GM13976 (cell line): ENCODE measurements at regions not wholly inside any gene's neighbourhood (a gene's known extent, or its start where the extent isn't known, plus 50 kb on each side); places are given as distances from the start of the nearest gene placed in this dataset.

Experiments
- DNase-seq: peaks from one replicate; pipeline ENCODE4 v3.0.0; 2012; ENCODE audit warnings: low spot score
- in situ Hi-C: fragments of 300-500 bp; cut with MboI; formaldehyde crosslinking; loops from one replicate; pipeline ENCODE4 v1.12.0; 2022; ENCODE audit warnings: low sequenced_read_pairs, mixed read lengths, inconsistent platforms; ENCODE audit not compliant: unreplicated experiment
- TF ChIP-seq, protein P1 (sequence below): IDR thresholded peaks from 2 replicates; pipeline ENCODE4 v1.5.1; 2012; ENCODE audit warnings: borderline replicate concordance, mild to moderate bottlenecking; ENCODE audit not compliant: insufficient read depth; ENCODE audit errors: extremely low read depth, missing control alignments, control extremely low read depth

DNA sequence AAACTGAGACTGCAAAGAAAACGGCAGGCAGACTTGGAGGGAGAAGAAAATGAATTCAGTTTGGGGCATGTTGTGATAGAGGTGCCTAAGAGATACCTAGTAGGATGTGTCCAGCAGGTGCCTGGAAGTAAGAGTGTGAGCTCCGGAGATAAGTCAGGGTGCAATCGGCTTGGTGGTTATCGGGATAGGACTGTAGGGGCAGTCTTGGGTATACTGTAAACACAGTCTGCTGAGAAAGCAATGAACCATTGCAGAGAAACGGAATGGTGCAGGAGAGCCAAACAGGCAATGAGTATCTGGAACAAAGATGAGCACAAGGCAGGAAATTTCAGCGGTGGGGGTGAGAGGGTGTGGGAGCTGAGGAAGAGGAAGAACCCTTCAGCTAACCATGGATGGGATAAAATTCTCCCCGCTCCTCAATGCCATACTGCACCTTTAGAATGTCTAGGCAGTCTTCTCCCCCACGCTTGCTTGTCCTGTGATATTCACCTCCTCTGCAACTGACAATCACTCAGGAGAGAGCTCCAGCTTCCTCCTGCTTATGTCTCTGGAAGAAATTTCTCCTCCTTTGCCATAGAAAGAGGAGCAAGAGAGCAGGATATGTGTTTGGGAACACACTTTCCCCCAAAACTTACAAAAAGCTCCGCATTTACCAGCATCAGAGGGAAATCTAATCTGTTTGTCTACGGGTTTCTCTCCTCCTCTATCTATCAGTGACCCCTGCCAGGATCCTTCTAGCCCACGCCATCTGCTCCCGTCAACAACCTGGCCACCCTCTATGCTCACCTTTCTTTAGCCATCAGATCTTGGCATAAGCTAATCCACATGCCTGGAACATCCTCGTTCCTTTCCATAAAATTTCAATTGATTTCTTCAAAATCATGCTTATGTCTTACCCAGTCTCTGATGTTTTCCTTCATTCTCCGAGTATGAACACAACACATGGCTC is 381.7 kb upstream of the JARID2 start:
- TF ChIP-seq, protein P1, sequence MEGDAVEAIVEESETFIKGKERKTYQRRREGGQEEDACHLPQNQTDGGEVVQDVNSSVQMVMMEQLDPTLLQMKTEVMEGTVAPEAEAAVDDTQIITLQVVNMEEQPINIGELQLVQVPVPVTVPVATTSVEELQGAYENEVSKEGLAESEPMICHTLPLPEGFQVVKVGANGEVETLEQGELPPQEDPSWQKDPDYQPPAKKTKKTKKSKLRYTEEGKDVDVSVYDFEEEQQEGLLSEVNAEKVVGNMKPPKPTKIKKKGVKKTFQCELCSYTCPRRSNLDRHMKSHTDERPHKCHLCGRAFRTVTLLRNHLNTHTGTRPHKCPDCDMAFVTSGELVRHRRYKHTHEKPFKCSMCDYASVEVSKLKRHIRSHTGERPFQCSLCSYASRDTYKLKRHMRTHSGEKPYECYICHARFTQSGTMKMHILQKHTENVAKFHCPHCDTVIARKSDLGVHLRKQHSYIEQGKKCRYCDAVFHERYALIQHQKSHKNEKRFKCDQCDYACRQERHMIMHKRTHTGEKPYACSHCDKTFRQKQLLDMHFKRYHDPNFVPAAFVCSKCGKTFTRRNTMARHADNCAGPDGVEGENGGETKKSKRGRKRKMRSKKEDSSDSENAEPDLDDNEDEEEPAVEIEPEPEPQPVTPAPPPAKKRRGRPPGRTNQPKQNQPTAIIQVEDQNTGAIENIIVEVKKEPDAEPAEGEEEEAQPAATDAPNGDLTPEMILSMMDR = no peak
- in situ Hi-C loops = no loop called here

DNA sequence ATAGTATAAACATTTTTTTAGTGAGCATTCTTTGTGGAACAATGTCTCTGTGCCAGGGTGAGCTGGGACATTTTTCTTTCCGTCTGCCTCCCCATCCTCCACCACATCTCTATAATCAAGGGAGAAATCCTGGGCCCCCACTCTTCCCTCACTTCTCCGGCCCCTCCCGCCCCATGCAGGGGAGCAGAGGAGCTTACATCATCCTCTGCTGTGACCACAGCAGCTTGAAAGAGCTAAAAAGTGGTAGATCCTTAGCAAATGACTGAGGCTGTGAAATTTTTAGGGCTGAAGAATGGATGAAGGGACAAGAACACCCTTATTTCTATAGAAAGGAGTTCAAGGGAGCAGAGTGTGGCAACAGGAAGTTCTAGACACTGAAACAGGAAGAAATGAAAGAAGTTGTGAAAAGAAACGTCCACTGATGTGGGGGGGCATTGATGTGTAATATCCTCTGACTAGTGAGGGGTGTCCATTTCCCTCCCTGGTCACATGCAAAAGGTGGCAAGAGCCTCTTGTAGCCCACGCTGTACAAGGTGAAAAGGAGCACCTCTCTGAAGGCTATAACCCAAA is 380.3 kb upstream of the JARID2 start:
- TF ChIP-seq, protein P1 = no peak
- in situ Hi-C loops = no loop called here
- no peak for DNase-seq

More for the DNA sequence above, 381.7 kb upstream of the JARID2 start:
- no peak for DNase-seq

DNA sequence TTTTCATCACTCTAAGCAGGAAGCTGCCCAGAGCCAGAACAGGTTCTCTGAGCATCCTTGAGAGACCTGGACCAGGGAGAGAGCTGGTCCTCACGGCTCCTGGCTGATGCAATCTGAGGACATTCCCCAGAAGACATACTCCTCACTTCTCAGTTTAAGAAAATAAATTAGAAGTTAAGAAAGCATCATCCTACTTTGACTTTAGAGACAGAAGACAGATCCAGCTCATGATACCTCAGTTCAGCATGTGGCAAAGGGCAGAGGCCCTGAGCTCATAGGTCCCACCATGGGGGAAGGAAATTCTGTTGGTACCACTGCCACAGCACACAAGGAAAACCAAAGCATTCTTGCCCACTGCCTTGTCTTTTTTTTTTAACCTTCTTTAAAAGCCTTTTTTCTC is 378.1 kb upstream of the JARID2 start:
- TF ChIP-seq, protein P1 = no peak
- DNase-seq = no peak
- in situ Hi-C loops = no loop called here

DNA sequence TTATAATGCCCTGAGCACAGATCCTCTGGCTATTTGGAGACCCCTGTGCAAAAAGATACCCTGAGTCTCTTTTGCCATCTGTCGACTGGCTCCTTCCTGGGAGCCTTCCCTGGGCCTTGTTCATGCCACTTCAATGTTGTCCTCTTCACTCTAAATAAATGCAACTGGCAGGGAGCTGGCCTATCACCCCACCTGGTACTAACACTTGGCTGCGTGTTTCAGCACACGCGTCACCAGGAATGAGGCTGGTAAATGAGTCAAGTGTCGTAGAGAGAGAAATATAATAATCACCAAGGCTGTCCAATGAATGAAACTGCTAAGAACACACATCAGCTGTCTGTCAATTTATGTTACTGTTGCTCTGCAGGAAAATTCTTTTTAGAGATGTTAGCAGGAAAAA is 374.6 kb upstream of the JARID2 start:
- DNase-seq = no peak
- TF ChIP-seq, protein P1 = no peak
- in situ Hi-C loops = loop anchor here (10.0 kb wide), 1 partner anchor 146 kb away; no protein-coding TSS in a partner anchor

DNA sequence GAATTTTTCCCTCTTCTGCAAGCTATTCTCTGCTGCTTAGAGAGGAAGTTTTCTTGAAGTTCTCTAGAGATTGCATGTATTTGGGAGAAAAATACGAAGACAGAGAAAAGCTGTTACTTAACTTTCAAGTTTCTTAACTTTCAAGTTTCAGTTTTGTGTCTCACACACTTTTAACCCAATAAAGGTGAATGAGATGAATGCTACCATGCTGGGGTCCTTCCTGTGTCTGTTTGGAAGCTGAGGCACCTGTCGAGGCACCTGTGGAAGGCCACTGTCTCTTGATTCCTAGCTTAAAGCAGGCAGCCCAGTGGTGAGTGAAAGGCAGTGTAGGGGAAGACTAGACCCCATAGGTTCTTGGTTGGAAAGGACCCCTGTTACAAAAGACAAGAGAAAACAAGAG is 372.8 kb upstream of the JARID2 start:
- in situ Hi-C loops = loop anchor here (10.0 kb wide), 1 partner anchor 148 kb away; no protein-coding TSS in a partner anchor
- no peak for DNase-seq
- TF ChIP-seq, protein P1 = no peak

DNA sequence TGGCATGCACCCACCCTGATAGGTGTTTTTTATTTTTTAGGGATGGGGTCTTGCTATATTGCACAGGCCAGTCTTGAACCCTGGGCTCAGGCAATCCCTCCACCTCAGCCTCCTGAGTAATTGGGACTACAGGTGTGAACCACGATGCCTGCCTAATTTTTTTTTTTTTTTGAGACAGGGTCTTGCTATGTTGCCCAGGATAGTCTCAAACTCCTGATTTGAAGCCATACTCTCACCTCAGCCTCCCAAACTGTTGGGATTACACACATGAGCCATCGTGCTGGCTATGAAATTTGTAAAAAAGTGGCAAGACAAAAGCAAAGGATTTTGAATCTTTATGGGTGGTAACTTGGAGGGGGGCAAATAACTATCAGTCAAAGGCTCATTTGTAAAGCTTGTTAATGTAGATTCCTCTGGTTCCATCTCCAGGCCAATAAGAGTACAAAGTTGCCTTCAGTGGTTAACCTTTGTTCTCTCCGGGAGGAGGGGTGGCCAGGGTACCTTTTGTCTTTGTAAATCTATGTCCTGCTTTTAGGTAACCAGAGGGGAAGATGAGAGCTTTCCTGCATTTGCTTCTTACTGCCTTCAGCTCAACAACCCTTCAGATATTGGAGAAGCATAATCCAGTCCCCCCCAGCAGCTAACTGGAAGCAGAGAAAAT is 372.0 kb upstream of the JARID2 start:
- DNase-seq = no peak
- in situ Hi-C loops = loop anchor here (10.0 kb wide), 1 partner anchor 149 kb away; no protein-coding TSS in a partner anchor
- TF ChIP-seq, protein P1 = no peak
